MM.1S (cell line): ENCODE measurements at regions not wholly inside any gene's neighbourhood (a gene's known extent, or its start where the extent isn't known, plus 50 kb on each side); places are given as distances from the start of the nearest gene placed in this dataset.

Experiments
- DNase-seq: peaks from one replicate; pipeline ENCODE4 v3.0.0-alpha.2; 2015
- H2AFZ ChIP-seq: fragments of 300-600 bp; sonication (generic); 2 replicates; pipeline ENCODE4 v1.6.0; 2016; ENCODE audit warnings: antibody characterized with exemption, low read length
- H3F3A ChIP-seq: fragments of 300-600 bp; sonication (generic); 2 replicates; pipeline ENCODE4 v1.6.1; 2016; ENCODE audit warnings: mild to moderate bottlenecking, antibody characterized with exemption, low read length, moderate library complexity, mixed read lengths; ENCODE audit not compliant: insufficient read depth
- H3K27ac ChIP-seq: fragments of 300-600 bp; sonication (generic); 2 replicates; pipeline ENCODE4 v1.5.1; 2016; ENCODE audit warnings: mild to moderate bottlenecking, low read length
- H3K27me3 ChIP-seq: fragments of 300-600 bp; sonication (generic); replicated peaks from 2 replicates; pipeline ENCODE4 v1.6.0; 2016; ENCODE audit warnings: low read length; ENCODE audit not compliant: insufficient read depth
- H3K36me3 ChIP-seq: fragments of 300-600 bp; sonication (generic); replicated peaks from 2 replicates; pipeline ENCODE4 v1.6.1; 2016; ENCODE audit warnings: mild to moderate bottlenecking, low read length, mixed read lengths; ENCODE audit not compliant: insufficient read depth
- H3K4me1 ChIP-seq: fragments of 300-600 bp; sonication (generic); 2 replicates; pipeline ENCODE4 v1.6.1; 2016; ENCODE audit warnings: low read length, mixed read lengths
- H3K4me2 ChIP-seq: fragments of 300-600 bp; sonication (generic); 2 replicates; pipeline ENCODE4 v1.6.0; 2016; ENCODE audit warnings: low read depth, low read length
- H3K4me3 ChIP-seq: fragments of 300-600 bp; sonication (generic); 2 replicates; pipeline ENCODE4 v1.5.1; 2016; ENCODE audit warnings: low read length, mixed read lengths
- H3K79me2 ChIP-seq: fragments of 300-600 bp; sonication (generic); 2 replicates; pipeline ENCODE4 v1.6.1; 2016; ENCODE audit warnings: mixed run types, low read length, mixed read lengths
- H3K9ac ChIP-seq: fragments of 300-600 bp; sonication (generic); 2 replicates; pipeline ENCODE4 v1.6.1; 2016; ENCODE audit warnings: low read length, mixed read lengths
- H3K9me2 ChIP-seq: fragments of 300-600 bp; sonication (generic); replicated peaks from 2 replicates; pipeline ENCODE4 v1.6.1; 2016; ENCODE audit warnings: mild to moderate bottlenecking, low read length, mixed read lengths; ENCODE audit not compliant: insufficient read depth
- H3K9me3 ChIP-seq: fragments of 300-600 bp; sonication (generic); replicated peaks from 2 replicates; pipeline ENCODE4 v1.6.1; 2016; ENCODE audit warnings: mild to moderate bottlenecking, low read length, mixed read lengths; ENCODE audit not compliant: insufficient read depth
- H4K20me1 ChIP-seq: fragments of 300-600 bp; sonication (generic); 2 replicates; pipeline ENCODE4 v1.6.1; 2016; ENCODE audit warnings: mild to moderate bottlenecking, low read length, moderate library complexity, mixed read lengths; ENCODE audit not compliant: insufficient read depth
- CTCF ChIP-seq: fragments of 300-600 bp; sonication (generic); IDR thresholded peaks from 2 replicates; pipeline ENCODE4 v1.5.1; 2016; ENCODE audit warnings: antibody characterized with exemption, low read length, mixed read lengths
- EZH2 ChIP-seq: fragments of 300-600 bp; sonication (generic); optimal IDR thresholded peaks from 2 replicates; pipeline ENCODE3; 2017; ENCODE audit warnings: low read depth, mild to moderate bottlenecking, antibody characterized with exemption, low read length, mixed read lengths
- EZH2phosphoT487 ChIP-seq: fragments of 300-600 bp; sonication (generic); IDR thresholded peaks from 2 replicates; pipeline ENCODE4 v1.6.1; 2018; ENCODE audit warnings: antibody characterized with exemption, low read length

- no peaks in the 10 kb centered on the region for H3K9me3 ChIP-seq
- no peaks in the 10 kb centered on the region for H3K4me1 ChIP-seq
- H3K4me2 ChIP-seq = no peak overlapping the region
- no peak overlapping the region for H3K27ac ChIP-seq
- H4K20me1 ChIP-seq = no peaks in the 10 kb centered on the region
- H3F3A ChIP-seq = no peaks in the 10 kb centered on the region
- no peaks in the 10 kb centered on the region for H3K36me3 ChIP-seq
- no peak overlapping the region for H3K9ac ChIP-seq
- H3K79me2 ChIP-seq = no peaks in the 10 kb centered on the region
- no peak for DNase-seq
- no peak overlapping the region for H3K4me3 ChIP-seq
- TF ChIP-seq CTCF = no peak
- no peak for TF ChIP-seq EZH2
- no peak for TF ChIP-seq EZH2phosphoT487
- no peak overlapping the region for H2AFZ ChIP-seq
- H3K9me2 ChIP-seq = no peaks in the 10 kb centered on the region
- no peaks in the 10 kb centered on the region for H3K27me3 ChIP-seq
These were observed 148.2 kb downstream of the IRX5 start for GRCh38 chr16:55078699-55079410.

- Histone ChIP-seq H3K79me2 (no peaks in the 10 kb centered on the region), H3K27me3 (no peaks in the 10 kb centered on the region), H3F3A (no peaks in the 10 kb centered on the region), H2AFZ (no peak overlapping the region), H3K36me3 (no peaks in the 10 kb centered on the region), H3K4me2 (no peak overlapping the region), H3K9me3 (no peaks in the 10 kb centered on the region), H3K9ac (no peak overlapping the region), H3K9me2 (no peaks in the 10 kb centered on the region), H3K27ac (no peak overlapping the region), H4K20me1 (no peaks in the 10 kb centered on the region), H3K4me1 (no peaks in the 10 kb centered on the region), H3K4me3 (no peak overlapping the region)
- DNase-seq = no peak
- TF ChIP-seq EZH2phosphoT487 (no peak), EZH2 (no peak), CTCF (no peak)
These were observed 151.2 kb downstream of the IRX5 start for GRCh38 chr16:55081622-55082590.

GRCh38 chr16:55082591-55082976, 151.9 kb downstream of the IRX5 start:
- Histone ChIP-seq H3K4me2 (no peak overlapping the region), H3K9me2 (no peaks in the 10 kb centered on the region), H3K27ac (no peak overlapping the region), H3F3A (no peaks in the 10 kb centered on the region), H3K9me3 (no peaks in the 10 kb centered on the region), H3K4me1 (no peaks in the 10 kb centered on the region), H4K20me1 (no peaks in the 10 kb centered on the region), H2AFZ (no peak overlapping the region), H3K4me3 (no peak overlapping the region), H3K36me3 (no peaks in the 10 kb centered on the region), H3K27me3 (no peaks in the 10 kb centered on the region), H3K9ac (no peak overlapping the region), H3K79me2 (no peaks in the 10 kb centered on the region)
- TF ChIP-seq EZH2phosphoT487 = no peak
- TF ChIP-seq EZH2 = no peak
- TF ChIP-seq CTCF = no peak
- no peak for DNase-seq
